ENCODE measurements at regions not wholly inside any gene's neighbourhood (a gene's known extent, or its start where the extent isn't known, plus 50 kb on each side); places are given as distances from the start of the nearest gene placed in this dataset.
A peak's percentile ranks its signal among the peaks of the same experiment; 100 is the strongest.
"Not testable (repeated sequence)": the region's sequence is repeated elsewhere in the genome, so short reads cannot be mapped to it uniquely, and the experiment has no call there.

DNA sequence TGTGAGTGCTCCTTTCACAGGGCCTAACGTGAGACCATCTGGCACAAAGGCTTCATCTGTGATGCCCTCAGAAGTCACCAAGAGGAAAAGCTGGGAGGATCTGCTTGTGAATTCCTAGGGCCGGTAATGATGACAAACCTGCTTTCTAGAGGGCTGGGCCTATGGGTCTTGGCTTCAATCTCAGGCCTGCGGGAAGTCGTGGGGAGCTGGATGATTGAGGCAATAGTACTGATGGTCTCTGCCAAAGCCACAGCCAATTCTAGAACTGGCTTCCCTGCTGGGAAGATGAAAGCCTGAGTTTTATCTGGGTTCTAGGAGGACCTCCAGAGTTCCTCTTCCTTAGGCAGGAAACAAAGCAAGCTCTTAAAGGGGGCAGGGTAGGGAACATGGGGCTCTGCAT lies 102.7 kb downstream of the TMEM215 start:
- DNase-seq (ENCODE audit: low read depth): peak; percentile 93

DNA sequence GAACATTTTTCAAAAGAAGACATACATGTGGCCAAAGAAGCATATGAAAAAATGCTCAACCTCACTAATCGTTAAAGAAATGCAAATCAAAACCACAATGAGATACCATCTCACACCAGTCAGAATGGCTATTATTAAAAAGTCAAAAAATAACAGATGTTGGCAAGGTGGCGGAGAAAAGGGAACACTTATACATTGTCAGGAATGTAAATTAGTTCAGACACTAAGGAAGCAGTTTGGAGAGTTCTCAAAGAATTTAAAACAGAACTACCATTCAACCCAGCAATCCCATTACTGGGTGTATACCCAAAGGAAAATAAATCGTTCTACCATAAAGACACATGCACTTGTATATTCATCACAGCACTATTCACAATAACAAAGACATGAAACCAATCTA lies 106.9 kb downstream of the APTX start:
- not testable (repeated sequence) for DNase-seq (ENCODE audit: low read depth)

DNA sequence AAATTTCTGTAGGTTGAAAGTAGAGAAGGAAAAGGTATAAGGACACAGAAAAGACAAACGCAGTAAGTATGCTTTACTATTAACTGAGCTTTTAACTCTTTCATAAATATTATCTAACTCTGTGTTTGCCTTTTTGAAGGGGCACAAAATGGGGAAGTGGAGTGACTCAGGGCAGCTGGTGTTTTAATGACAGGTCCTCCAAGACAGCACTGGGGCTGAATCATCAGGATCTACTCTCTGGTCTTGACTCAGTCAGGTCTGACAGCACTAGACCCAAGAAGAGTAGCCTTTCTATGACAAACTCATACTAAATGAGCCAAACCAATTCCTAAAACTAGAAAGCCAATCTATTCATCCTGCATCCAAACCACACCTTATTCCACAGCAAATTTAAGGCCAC lies 102.2 kb downstream of the APTX start:
- DNase-seq (ENCODE audit: low read depth): peak; percentile 75

DNA sequence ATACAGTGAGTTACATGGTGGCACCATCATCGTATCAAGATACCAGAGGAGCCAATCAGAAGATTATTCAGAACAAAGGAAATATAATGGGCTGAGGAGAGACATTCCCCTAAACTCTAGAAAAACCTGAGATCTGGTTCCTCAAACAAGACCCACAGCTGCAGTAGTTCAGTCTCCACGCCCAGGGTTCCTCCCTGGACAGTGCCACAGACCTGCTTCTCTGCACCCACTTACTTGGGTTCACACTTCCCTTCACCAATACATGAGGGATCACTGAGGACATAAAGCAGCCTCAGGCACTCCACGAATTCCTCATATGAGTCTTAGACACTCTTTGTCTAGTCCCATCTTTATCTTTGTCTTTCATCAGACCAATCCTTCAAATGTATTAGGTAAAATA lies 101.7 kb downstream of the APTX start:
- DNase-seq (ENCODE audit: low read depth): no peak

DNA sequence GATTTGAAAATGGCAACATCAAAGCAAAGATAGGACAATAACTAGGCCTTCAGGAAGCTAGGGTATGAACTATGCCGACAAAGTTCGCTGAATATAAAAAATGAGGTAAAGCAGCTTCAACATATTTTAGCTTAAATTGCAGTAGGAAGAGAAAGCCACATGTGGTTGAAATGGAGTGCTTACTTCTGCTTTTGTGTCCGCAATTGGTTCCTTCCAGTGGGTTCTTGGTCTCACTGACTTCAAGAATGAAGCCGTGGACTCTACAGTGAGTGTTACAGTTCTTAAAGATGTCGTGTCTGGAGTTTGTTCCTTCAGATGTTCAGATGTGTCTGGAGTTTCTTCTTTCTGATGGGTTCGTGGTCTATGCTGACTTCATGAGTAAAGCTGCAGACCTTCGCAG lies 95.2 kb downstream of the APTX start:
- DNase-seq (ENCODE audit: low read depth): no peak

DNA sequence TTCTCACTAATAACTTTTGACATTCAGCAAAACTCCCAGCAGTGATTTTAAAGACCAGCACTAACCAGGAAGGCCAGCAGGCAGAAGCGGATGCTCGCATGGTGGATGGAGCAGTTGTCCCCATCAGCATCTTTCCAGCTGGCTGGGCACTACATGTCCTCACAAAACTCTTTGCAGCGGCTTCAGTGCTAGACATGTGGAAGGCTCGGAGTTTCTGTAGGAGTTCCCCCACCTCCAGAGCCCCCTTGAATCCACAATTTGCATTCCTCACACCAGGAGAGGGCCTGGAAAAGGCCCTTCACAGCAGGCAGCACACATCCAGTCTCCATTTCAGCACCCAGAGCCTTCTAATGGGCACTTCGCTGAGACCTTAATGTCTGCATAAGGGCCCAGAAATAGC lies 85.6 kb downstream of the APTX start:
- DNase-seq (ENCODE audit: low read depth): no peak

DNA sequence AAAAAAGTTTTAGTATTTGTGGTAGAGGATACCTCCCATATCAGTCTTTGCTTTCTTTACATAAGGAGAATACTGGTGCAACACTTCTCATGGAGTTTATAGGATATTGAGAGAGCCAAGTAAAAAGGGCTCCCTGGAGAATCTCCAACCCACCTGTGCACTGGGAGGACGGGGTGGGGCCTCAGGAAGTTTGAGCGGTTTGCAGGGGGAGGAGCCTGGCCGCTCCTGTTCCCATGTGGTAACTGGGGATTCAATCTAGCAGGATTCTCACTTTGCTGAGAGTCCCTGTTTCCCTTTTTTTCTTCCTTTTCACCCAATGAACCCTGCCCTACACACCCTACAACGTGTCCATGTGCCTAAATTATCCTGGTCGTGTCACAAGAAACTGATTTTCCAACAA lies 82.8 kb downstream of the APTX start:
- no peak for DNase-seq (ENCODE audit: low read depth)

All from Daoy (cell line).